ENCODE measurements at regions not wholly inside any gene's neighbourhood (a gene's known extent, or its start where the extent isn't known, plus 50 kb on each side); places are given as distances from the start of the nearest gene placed in this dataset.

- TF ChIP-seq REST (IDR thresholded peaks at IDR 0.05; ENCODE audit: unreplicated experiment) (no peak), CTCF (conservative IDR thresholded peaks at IDR 0.05; ENCODE audit: low read depth in 2 of 2) (no peak), STAT1 (IDR thresholded peaks at IDR 0.05; ENCODE audit: unreplicated experiment) (no peak), POLR2AphosphoS5 (IDR thresholded peaks at IDR 0.05; ENCODE audit: low read depth) (no peak), EZH2phosphoT487 (IDR thresholded peaks at IDR 0.05; ENCODE audit: unreplicated experiment) (no peak), JUNB (IDR thresholded peaks at IDR 0.05; ENCODE audit: unreplicated experiment) (no peak), ETS1 (IDR thresholded peaks at IDR 0.05) (no peak)
Observed at GRCh38 chr5:69000216-69000919, 93.4 kb upstream of the SLC30A5 start (continued).

DNA sequence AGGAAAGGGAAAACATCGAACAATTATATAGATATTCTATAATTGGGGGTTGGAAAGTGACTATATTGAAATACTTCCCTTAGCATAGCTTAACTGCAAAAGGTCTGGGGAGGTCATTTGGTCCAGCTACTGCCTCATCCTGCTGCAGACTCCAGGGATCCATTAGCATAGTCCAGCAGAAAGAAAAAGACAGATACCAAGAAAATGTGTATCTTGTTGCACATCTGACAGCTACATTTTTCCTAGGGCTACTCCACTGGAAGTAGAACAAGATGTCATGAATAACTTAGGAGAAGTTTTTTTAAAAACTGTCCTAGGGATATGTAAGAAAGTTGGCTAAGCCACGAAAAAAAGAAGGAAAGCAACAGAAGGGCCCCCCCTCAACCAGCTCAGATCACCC lies 92.9 kb upstream of the SLC30A5 start:
- H3K27ac ChIP-seq (ENCODE audit: low read depth), result no peak overlapping the region
- H3K79me2 ChIP-seq (replicated peaks; ENCODE audit: insufficient read depth), result no peaks in the 10 kb centered on the region
- Mint-ChIP-seq H3K4me3 (no peak overlapping the region), H3K9me3 (no peaks in the 10 kb centered on the region), H3K27me3 (ENCODE audit: insufficient read depth, low read depth, poor library complexity) (peaks cover 3% of the 10 kb centered on the region), H3K4me1 (no peaks in the 10 kb centered on the region), H3K27ac (no peak overlapping the region), H3K36me3 (ENCODE audit: low read depth) (peaks cover 3% of the 10 kb centered on the region; the same call in 2 of the 3 replicates)
- H3K4me1 ChIP-seq (ENCODE audit: insufficient read depth), result no peaks in the 10 kb centered on the region
- H3K36me3 ChIP-seq (ENCODE audit: insufficient read depth), result no peaks in the 10 kb centered on the region
- DNase-seq (ENCODE audit: low spot score) (no peak), ATAC-seq (no peak)
- H3F3A ChIP-seq (replicated peaks; ENCODE audit: low read depth), result no peaks in the 10 kb centered on the region
- H4K20me1 ChIP-seq (replicated peaks; ENCODE audit: insufficient read depth), result no peaks in the 10 kb centered on the region
- no peak overlapping the region for H3K4me3 ChIP-seq
- no peak overlapping the region for H3K4me2 ChIP-seq
- no peaks in the 10 kb centered on the region for H3K27me3 ChIP-seq (ENCODE audit: insufficient read depth)
- H2AFZ ChIP-seq, result no peak overlapping the region; the same call in 1 of the 2 replicates
- H3K9me2 ChIP-seq (ENCODE audit: insufficient read depth), result peaks cover 18% of the 10 kb centered on the region
- no peak for TF ChIP-seq EZH2 (IDR thresholded peaks at IDR 0.05; ENCODE audit: low read depth, unreplicated experiment)
- no peak for TF ChIP-seq ETS1 (IDR thresholded peaks at IDR 0.05)
- TF ChIP-seq NANOG (IDR thresholded peaks at IDR 0.05; ENCODE audit: borderline replicate concordance), result no peak
- TF ChIP-seq, protein P1, sequence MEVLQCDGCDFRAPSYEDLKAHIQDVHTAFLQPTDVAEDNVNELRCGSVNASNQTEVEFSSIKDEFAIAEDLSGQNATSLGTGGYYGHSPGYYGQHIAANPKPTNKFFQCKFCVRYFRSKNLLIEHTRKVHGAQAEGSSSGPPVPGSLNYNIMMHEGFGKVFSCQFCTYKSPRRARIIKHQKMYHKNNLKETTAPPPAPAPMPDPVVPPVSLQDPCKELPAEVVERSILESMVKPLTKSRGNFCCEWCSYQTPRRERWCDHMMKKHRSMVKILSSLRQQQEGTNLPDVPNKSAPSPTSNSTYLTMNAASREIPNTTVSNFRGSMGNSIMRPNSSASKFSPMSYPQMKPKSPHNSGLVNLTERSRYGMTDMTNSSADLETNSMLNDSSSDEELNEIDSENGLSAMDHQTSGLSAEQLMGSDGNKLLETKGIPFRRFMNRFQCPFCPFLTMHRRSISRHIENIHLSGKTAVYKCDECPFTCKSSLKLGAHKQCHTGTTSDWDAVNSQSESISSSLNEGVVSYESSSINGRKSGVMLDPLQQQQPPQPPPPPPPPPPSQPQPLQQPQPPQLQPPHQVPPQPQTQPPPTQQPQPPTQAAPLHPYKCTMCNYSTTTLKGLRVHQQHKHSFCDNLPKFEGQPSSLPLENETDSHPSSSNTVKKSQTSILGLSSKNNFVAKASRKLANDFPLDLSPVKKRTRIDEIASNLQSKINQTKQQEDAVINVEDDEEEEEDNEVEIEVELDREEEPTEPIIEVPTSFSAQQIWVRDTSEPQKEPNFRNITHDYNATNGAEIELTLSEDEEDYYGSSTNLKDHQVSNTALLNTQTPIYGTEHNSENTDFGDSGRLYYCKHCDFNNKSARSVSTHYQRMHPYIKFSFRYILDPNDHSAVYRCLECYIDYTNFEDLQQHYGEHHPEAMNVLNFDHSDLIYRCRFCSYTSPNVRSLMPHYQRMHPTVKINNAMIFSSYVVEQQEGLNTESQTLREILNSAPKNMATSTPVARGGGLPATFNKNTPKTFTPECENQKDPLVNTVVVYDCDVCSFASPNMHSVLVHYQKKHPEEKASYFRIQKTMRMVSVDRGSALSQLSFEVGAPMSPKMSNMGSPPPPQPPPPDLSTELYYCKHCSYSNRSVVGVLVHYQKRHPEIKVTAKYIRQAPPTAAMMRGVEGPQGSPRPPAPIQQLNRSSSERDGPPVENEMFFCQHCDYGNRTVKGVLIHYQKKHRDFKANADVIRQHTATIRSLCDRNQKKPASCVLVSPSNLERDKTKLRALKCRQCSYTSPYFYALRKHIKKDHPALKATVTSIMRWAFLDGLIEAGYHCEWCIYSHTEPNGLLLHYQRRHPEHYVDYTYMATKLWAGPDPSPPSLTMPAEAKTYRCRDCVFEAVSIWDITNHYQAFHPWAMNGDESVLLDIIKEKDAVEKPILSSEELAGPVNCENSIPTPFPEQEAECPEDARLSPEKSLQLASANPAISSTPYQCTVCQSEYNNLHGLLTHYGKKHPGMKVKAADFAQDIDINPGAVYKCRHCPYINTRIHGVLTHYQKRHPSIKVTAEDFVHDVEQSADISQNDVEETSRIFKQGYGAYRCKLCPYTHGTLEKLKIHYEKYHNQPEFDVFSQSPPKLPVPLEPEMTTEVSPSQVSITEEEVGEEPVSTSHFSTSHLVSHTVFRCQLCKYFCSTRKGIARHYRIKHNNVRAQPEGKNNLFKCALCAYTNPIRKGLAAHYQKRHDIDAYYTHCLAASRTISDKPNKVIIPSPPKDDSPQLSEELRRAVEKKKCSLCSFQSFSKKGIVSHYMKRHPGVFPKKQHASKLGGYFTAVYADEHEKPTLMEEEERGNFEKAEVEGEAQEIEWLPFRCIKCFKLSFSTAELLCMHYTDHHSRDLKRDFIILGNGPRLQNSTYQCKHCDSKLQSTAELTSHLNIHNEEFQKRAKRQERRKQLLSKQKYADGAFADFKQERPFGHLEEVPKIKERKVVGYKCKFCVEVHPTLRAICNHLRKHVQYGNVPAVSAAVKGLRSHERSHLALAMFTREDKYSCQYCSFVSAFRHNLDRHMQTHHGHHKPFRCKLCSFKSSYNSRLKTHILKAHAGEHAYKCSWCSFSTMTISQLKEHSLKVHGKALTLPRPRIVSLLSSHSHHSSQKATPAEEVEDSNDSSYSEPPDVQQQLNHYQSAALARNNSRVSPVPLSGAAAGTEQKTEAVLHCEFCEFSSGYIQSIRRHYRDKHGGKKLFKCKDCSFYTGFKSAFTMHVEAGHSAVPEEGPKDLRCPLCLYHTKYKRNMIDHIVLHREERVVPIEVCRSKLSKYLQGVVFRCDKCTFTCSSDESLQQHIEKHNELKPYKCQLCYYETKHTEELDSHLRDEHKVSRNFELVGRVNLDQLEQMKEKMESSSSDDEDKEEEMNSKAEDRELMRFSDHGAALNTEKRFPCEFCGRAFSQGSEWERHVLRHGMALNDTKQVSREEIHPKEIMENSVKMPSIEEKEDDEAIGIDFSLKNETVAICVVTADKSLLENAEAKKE (CRISPR knock-in tag; IDR thresholded peaks at IDR 0.05), result no peak
- TF ChIP-seq CREB1 (CRISPR knock-in tag; IDR thresholded peaks at IDR 0.05; ENCODE audit: low read depth), result no peak

Data from GM23338 (cell line).